LHCN-M2 (cell line): ENCODE measurements at regions not wholly inside any gene's neighbourhood (a gene's known extent, or its start where the extent isn't known, plus 50 kb on each side); places are given as distances from the start of the nearest gene placed in this dataset.
A peak's percentile ranks its signal among the peaks of the same experiment; 100 is the strongest.

ENCODE experiments used
- DNase-seq: peaks from one replicate; pipeline ENCODE4 v3.0.0-alpha.2; 2012; ENCODE audit warnings: low read depth

GRCh38 chr5:56550227-56550626, 265.1 kb upstream of the MAP3K1 start:
- DNase-seq = no peak

- DNase-seq = no peak
Measured at GRCh38 chr5:56549096-56549886, 266.1 kb upstream of the MAP3K1 start.

- peak; percentile 22 for DNase-seq
Measured at GRCh38 chr5:56545016-56545415, 270.3 kb upstream of the MAP3K1 start.

GRCh38 chr5:56543441-56544388, 271.6 kb upstream of the MAP3K1 start:
- DNase-seq = peak; percentile 3

- no peak for DNase-seq
Measured at GRCh38 chr5:56540266-56540665, 275.1 kb upstream of the MAP3K1 start.

GRCh38 chr5:56538580-56538979, 276.8 kb upstream of the MAP3K1 start:
- DNase-seq = no peak

- no peak for DNase-seq
Measured at GRCh38 chr5:56535347-56535746, 280.0 kb upstream of the MAP3K1 start.

GRCh38 chr5:56534102-56534829, 281.1 kb upstream of the MAP3K1 start:
- DNase-seq = no peak

- DNase-seq = no peak
Measured at GRCh38 chr5:56532466-56532865, 282.9 kb upstream of the MAP3K1 start.

- DNase-seq = no peak
Measured at GRCh38 chr5:56530626-56531138, 284.7 kb upstream of the MAP3K1 start.

- DNase-seq = no peak
Measured at GRCh38 chr5:56529666-56530430, 285.5 kb upstream of the MAP3K1 start.

GRCh38 chr5:56527174-56527573, 288.2 kb upstream of the MAP3K1 start:
- DNase-seq = no peak

GRCh38 chr5:56525113-56525512, 290.2 kb upstream of the MAP3K1 start:
- no peak for DNase-seq

GRCh38 chr5:56523790-56524575, 290.9 kb upstream of the ANKRD55 start:
- DNase-seq = no peak

GRCh38 chr5:56522960-56523359, 289.8 kb upstream of the ANKRD55 start:
- DNase-seq = no peak

GRCh38 chr5:56522169-56522568, 289.0 kb upstream of the ANKRD55 start:
- DNase-seq = no peak

GRCh38 chr5:56520986-56521730, 288.0 kb upstream of the ANKRD55 start:
- DNase-seq = no peak

- no peak for DNase-seq
Measured at GRCh38 chr5:56518820-56519219, 285.7 kb upstream of the ANKRD55 start.

GRCh38 chr5:56517011-56517416, 283.9 kb upstream of the ANKRD55 start:
- peak; percentile 1 for DNase-seq
